BJ (cell line): ENCODE measurements at regions not wholly inside any gene's neighbourhood (a gene's known extent, or its start where the extent isn't known, plus 50 kb on each side); places are given as distances from the start of the nearest gene placed in this dataset.

Experiments used
- CTCF ChIA-PET: fragments of 350-600 bp; formaldehyde crosslinking; extraction: SDS; loops from one replicate; lab custom pipeline; 2021; ENCODE audit warnings: antibody characterized with exemption, inconsistent platforms; lab: Yijun Ruan, JAX
- POLR2A ChIA-PET: fragments of 300-600 bp; sonication (Branson Sonifier 250); formaldehyde crosslinking; extraction: SDS; loops from one replicate; lab custom pipeline; 2021; ENCODE audit warnings: antibody characterized with exemption; lab: Charles Lee
- DNase-seq: peaks from one replicate; pipeline ENCODE4 v3.0.0-alpha.2; 2011; ENCODE audit warnings: low read depth
- H3K27me3 ChIP-seq: 2 replicates; pipeline ENCODE4 v1.6.0; 2011; ENCODE audit warnings: low read length; ENCODE audit not compliant: control insufficient read depth, insufficient read depth
- H3K36me3 ChIP-seq: 2 replicates; pipeline ENCODE4 v1.5.1; 2011; ENCODE audit warnings: low read length; ENCODE audit not compliant: control insufficient read depth, insufficient read depth
- H3K4me3 ChIP-seq: 2 replicates; pipeline ENCODE4 v1.5.1; 2011; ENCODE audit warnings: low read depth, mild to moderate bottlenecking, control low read depth, low read length
- TF ChIP-seq, protein P1 (sequence below): IDR thresholded peaks from 2 replicates; pipeline ENCODE4 v1.5.1; 2011; ENCODE audit warnings: low read depth, mild to moderate bottlenecking, control low read depth, inconsistent platforms, low read length, moderate library complexity; ENCODE audit not compliant: insufficient read depth

DNA sequence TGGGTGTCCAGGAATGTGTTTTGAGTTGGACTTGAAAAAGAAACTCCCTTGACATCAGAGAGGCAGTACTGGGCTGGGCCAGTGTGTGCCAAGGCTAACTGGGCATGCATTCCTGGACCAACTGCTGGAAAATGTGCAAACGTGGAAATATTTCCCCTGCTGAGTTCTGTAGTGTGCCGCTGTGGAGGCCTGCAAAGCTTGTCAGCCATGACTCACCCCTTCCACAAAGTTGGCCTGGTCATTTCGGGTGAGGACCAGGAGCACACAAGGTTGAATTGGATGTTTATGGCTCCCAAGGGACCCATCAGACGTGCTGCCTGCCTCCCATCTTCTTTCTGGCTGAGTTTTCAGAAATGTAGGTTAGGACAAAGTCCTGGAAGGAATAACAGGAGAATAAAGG lies 513.1 kb downstream of the MIAT start:
- Histone ChIP-seq H3K4me3 (no peak overlapping the region), H3K27me3 (peaks cover 6% of the 10 kb centered on the region), H3K36me3 (no peaks in the 10 kb centered on the region)
- ChIA-PET CTCF (interaction anchor here (0.9 to 1.0 kb wide), 2 partner anchors 10 to 31 kb away, joined by 3 to 5 read pairs; no protein-coding TSS in a partner anchor), POLR2A (no interaction called here)
- no peak for DNase-seq
- TF ChIP-seq, protein P1, sequence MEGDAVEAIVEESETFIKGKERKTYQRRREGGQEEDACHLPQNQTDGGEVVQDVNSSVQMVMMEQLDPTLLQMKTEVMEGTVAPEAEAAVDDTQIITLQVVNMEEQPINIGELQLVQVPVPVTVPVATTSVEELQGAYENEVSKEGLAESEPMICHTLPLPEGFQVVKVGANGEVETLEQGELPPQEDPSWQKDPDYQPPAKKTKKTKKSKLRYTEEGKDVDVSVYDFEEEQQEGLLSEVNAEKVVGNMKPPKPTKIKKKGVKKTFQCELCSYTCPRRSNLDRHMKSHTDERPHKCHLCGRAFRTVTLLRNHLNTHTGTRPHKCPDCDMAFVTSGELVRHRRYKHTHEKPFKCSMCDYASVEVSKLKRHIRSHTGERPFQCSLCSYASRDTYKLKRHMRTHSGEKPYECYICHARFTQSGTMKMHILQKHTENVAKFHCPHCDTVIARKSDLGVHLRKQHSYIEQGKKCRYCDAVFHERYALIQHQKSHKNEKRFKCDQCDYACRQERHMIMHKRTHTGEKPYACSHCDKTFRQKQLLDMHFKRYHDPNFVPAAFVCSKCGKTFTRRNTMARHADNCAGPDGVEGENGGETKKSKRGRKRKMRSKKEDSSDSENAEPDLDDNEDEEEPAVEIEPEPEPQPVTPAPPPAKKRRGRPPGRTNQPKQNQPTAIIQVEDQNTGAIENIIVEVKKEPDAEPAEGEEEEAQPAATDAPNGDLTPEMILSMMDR = no peak

DNA sequence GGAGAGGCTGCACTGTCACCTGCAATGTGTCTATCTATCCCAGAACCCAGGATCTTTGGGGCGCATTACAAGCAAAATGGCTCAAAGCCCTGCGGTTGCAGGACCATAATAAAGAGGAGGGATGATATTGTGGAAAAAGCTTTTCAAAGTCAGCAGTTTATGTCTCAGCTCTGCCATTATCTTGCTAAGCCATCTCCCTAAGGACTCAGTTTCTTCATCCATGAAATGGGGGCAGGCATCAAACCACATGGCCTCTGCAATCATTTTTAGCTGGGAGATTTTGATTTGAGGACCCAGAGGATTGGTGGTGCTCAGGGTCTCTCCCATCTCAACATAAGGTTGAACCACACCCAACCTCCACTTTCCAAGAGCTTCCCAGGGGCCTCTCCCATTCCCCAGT lies 513.8 kb downstream of the MIAT start:
- Histone ChIP-seq H3K4me3 (no peak overlapping the region), H3K36me3 (no peaks in the 10 kb centered on the region), H3K27me3 (peaks cover 7% of the 10 kb centered on the region)
- POLR2A ChIA-PET = no interaction called here
- TF ChIP-seq, protein P1 = no peak
- DNase-seq = no peak
- CTCF ChIA-PET = interaction anchor here (1.1 kb wide), 1 partner anchor 38 kb away, joined by 3 read pairs; no protein-coding TSS in a partner anchor

DNA sequence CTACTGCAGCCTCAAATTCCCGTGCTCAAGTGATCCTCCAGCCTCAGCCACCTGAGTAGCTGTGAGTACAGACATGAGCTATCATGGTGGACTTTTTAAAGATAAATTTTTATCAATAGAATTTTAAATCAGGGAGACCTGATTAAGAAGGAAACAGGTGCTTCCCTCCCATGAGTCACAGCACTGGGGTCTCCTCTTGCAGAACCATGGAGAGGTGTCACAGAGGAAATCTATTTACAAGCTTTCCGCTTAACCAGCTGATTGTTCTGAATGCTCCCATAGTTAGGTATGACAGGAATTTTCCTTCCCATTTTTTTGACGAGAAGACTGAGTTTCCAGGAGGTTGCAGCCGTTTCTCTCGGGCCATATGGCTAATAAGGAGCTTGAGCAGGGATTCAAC lies 516.1 kb downstream of the MIAT start:
- POLR2A ChIA-PET = no interaction called here
- Histone ChIP-seq H3K4me3 (no peak overlapping the region), H3K27me3 (peaks cover 9% of the 10 kb centered on the region), H3K36me3 (no peaks in the 10 kb centered on the region)
- TF ChIP-seq, protein P1 = no peak
- CTCF ChIA-PET = no interaction called here
- no peak for DNase-seq

- no peak overlapping the region for H3K4me3 ChIP-seq
- ChIA-PET CTCF (no interaction called here), POLR2A (no interaction called here)
- DNase-seq = no peak
- no peaks in the 10 kb centered on the region for H3K36me3 ChIP-seq
- TF ChIP-seq, protein P1 = no peak
- peaks cover 12% of the 10 kb centered on the region for H3K27me3 ChIP-seq
Measured at GRCh38 chr22:27175021-27175838, 517.8 kb downstream of the MIAT start.

- H3K27me3 ChIP-seq = peaks cover 12% of the 10 kb centered on the region
- TF ChIP-seq, protein P1 = no peak
- H3K4me3 ChIP-seq = no peak overlapping the region
- ChIA-PET CTCF (no interaction called here), POLR2A (no interaction called here)
- no peaks in the 10 kb centered on the region for H3K36me3 ChIP-seq
- no peak for DNase-seq
Measured at GRCh38 chr22:27175974-27176373, 518.6 kb downstream of the MIAT start.
